Transverse colon (tissue), 4 donors: ENCODE measurements at regions not wholly inside any gene's neighbourhood (a gene's known extent, or its start where the extent isn't known, plus 50 kb on each side); places are given as distances from the start of the nearest gene placed in this dataset.

Source experiments
- CTCF ChIP-seq, 5 experiments: fragments of 200-600 bp in 3 of 5; fragments of 450-650 bp in 2 of 5; sonication (generic) in 3 of 5; IDR thresholded peaks; 1 replicate in 2 of 5; 2 replicates in 3 of 5; pipeline ENCODE4 v1.5.1; 2016 to 2017; ENCODE audit warnings: antibody characterized with exemption in 5 of 5, inconsistent platforms in 3 of 5, mild to moderate bottlenecking in 2 of 5, moderate library complexity in 1 of 5
- EP300 ChIP-seq: sonication (generic); formaldehyde crosslinking; IDR thresholded peaks from one replicate; pipeline ENCODE4 v1.6.1; 2017; ENCODE audit warnings: antibody characterized with exemption, low read depth
- POLR2A ChIP-seq: fragments of 450-650 bp; IDR thresholded peaks from one replicate; pipeline ENCODE4 v1.6.1; 2016; ENCODE audit warnings: antibody characterized with exemption, mild to moderate bottlenecking, moderate library complexity
- POLR2AphosphoS5 ChIP-seq, 3 donors: sonication (generic); formaldehyde crosslinking; IDR thresholded peaks; one replicate each; pipeline ENCODE4 v1.6.1; 2016; ENCODE audit warnings: antibody characterized with exemption in 3 of 3

GRCh38 chr12:126966498-126966897, 1300.5 kb upstream of the TMEM132C start:
- TF ChIP-seq CTCF (IDR thresholded peaks at IDR 0.05) (no peak), EP300 (no peak), POLR2A (no peak), POLR2AphosphoS5 (IDR thresholded peaks at IDR 0.05) (no peak)
